OCI-LY1 (cell line): ENCODE measurements at regions not wholly inside any gene's neighbourhood (a gene's known extent, or its start where the extent isn't known, plus 50 kb on each side); places are given as distances from the start of the nearest gene placed in this dataset.

Source experiments
- H2AFZ ChIP-seq: fragments of 200-600 bp; sonication (generic), shearing (Covaris generic); 2 replicates; pipeline ENCODE4 v1.6.0; 2014; ENCODE audit warnings: antibody characterized with exemption, mild to moderate bottlenecking, low read length
- H3F3A ChIP-seq: fragments of 200-600 bp; sonication (generic), shearing (Covaris generic); 2 replicates; pipeline ENCODE4 v1.6.0; 2014; ENCODE audit warnings: mild to moderate bottlenecking, antibody characterized with exemption, low read length, moderate library complexity; ENCODE audit not compliant: insufficient read depth
- H3K27ac ChIP-seq: fragments of 200-600 bp; sonication (generic); 2 replicates; pipeline ENCODE4 v1.5.1; 2014; ENCODE audit warnings: low read length, mixed run types, mild to moderate bottlenecking, low read depth; ENCODE audit not compliant: poor library complexity, severe bottlenecking
- H3K27me3 ChIP-seq: fragments of 200-600 bp; sonication (generic); 2 replicates; pipeline ENCODE4 v1.6.0; 2014; ENCODE audit warnings: antibody characterized with exemption, mild to moderate bottlenecking, low read length, moderate library complexity; ENCODE audit not compliant: insufficient read depth
- H3K36me3 ChIP-seq: fragments of 200-600 bp; sonication (generic); 2 replicates; pipeline ENCODE4 v1.6.1; 2014; ENCODE audit warnings: mild to moderate bottlenecking, antibody characterized with exemption, low read length, moderate library complexity, mixed read lengths; ENCODE audit not compliant: insufficient read depth
- H3K4me1 ChIP-seq: fragments of 200-600 bp; sonication (generic); 2 replicates; pipeline ENCODE4 v1.5.1; 2014; ENCODE audit warnings: mild to moderate bottlenecking, low read length, moderate library complexity; ENCODE audit not compliant: insufficient read depth, severe bottlenecking
- H3K4me2 ChIP-seq: fragments of 200-600 bp; sonication (generic), shearing (Covaris generic); 2 replicates; pipeline ENCODE4 v1.6.1; 2014; ENCODE audit warnings: low read length
- H3K4me3 ChIP-seq: fragments of 200-600 bp; sonication (generic); 2 replicates; pipeline ENCODE4 v1.5.1; 2014; ENCODE audit warnings: low read length, low read depth, mild to moderate bottlenecking, mixed read lengths; ENCODE audit not compliant: poor library complexity, severe bottlenecking
- H3K79me2 ChIP-seq: fragments of 200-600 bp; shearing (Covaris generic); 2 replicates; pipeline ENCODE4 v1.6.1; 2016; ENCODE audit warnings: mixed run types, low read length, mixed read lengths; ENCODE audit not compliant: insufficient read depth
- H3K9ac ChIP-seq: fragments of 200-600 bp; sonication (generic), shearing (Covaris generic); 2 replicates; pipeline ENCODE4 v1.6.1; 2014; ENCODE audit warnings: mild to moderate bottlenecking, low read length, mixed read lengths
- H3K9me2 ChIP-seq: fragments of 200-600 bp; sonication (generic), shearing (Covaris generic); 2 replicates; pipeline ENCODE4 v1.6.1; 2014; ENCODE audit warnings: low read depth, mild to moderate bottlenecking, low read length, mixed read lengths
- H3K9me3 ChIP-seq: fragments of 200-600 bp; shearing (Covaris generic); 2 replicates; pipeline ENCODE4 v1.6.1; 2014; ENCODE audit warnings: low read length, mixed read lengths
- H4K20me1 ChIP-seq: fragments of 200-600 bp; sonication (generic), shearing (Covaris generic); 2 replicates; pipeline ENCODE4 v1.6.0; 2016; ENCODE audit warnings: mild to moderate bottlenecking, low read length; ENCODE audit not compliant: insufficient read depth
- CTCF ChIP-seq: fragments of 200-600 bp; sonication (generic), shearing (Covaris generic); IDR thresholded peaks from 2 replicates; pipeline ENCODE4 v1.5.1; 2017; ENCODE audit warnings: mild to moderate bottlenecking, antibody characterized with exemption, low read length, moderate library complexity, mixed read lengths
- EZH2 ChIP-seq: fragments of 200-600 bp; sonication (generic), shearing (Covaris generic); IDR thresholded peaks from 2 replicates; pipeline ENCODE4 v1.8.0; 2017; ENCODE audit warnings: borderline replicate concordance, mixed run types, mild to moderate bottlenecking, antibody characterized with exemption, low read length, moderate library complexity, mixed read lengths

GRCh38 chr2:187943772-187944369 is 347.8 kb upstream of the GULP1 start:
- Histone ChIP-seq H4K20me1 (no peaks in the 10 kb centered on the region), H3K4me1 (no peaks in the 10 kb centered on the region), H3F3A (no peaks in the 10 kb centered on the region), H3K4me3 (no peak overlapping the region), H3K79me2 (no peaks in the 10 kb centered on the region), H2AFZ (no peak overlapping the region), H3K9ac (no peak overlapping the region), H3K27me3 (no peaks in the 10 kb centered on the region), H3K36me3 (no peaks in the 10 kb centered on the region), H3K9me2 (no peaks in the 10 kb centered on the region), H3K4me2 (no peak overlapping the region), H3K9me3 (no peaks in the 10 kb centered on the region), H3K27ac (no peak overlapping the region)
- TF ChIP-seq EZH2: no peak
- TF ChIP-seq CTCF: no peak

GRCh38 chr2:187949859-187950258 is 341.8 kb upstream of the GULP1 start:
- H3K9me3 ChIP-seq: no peaks in the 10 kb centered on the region
- no peak for TF ChIP-seq CTCF
- no peak for TF ChIP-seq EZH2
- no peaks in the 10 kb centered on the region for H3K79me2 ChIP-seq
- no peak overlapping the region for H3K4me3 ChIP-seq
- no peak overlapping the region for H3K4me2 ChIP-seq
- H3F3A ChIP-seq: no peaks in the 10 kb centered on the region
- no peaks in the 10 kb centered on the region for H3K9me2 ChIP-seq
- H3K9ac ChIP-seq: no peak overlapping the region
- H2AFZ ChIP-seq: no peak overlapping the region
- no peaks in the 10 kb centered on the region for H3K27me3 ChIP-seq
- H4K20me1 ChIP-seq: no peaks in the 10 kb centered on the region
- no peak overlapping the region for H3K27ac ChIP-seq
- H3K4me1 ChIP-seq: no peaks in the 10 kb centered on the region
- H3K36me3 ChIP-seq: no peaks in the 10 kb centered on the region

GRCh38 chr2:187951470-187952218 is 340.0 kb upstream of the GULP1 start:
- TF ChIP-seq EZH2 (no peak), CTCF (no peak)

More at GRCh38 chr2:187951470-187952218, 340.0 kb upstream of the GULP1 start:
- Histone ChIP-seq H3K36me3 (no peaks in the 10 kb centered on the region), H3K4me3 (no peak overlapping the region), H2AFZ (no peak overlapping the region), H3K9me3 (no peaks in the 10 kb centered on the region), H3K9me2 (no peaks in the 10 kb centered on the region), H3K4me1 (peaks cover 2% of the 10 kb centered on the region), H3K79me2 (no peaks in the 10 kb centered on the region), H3K27me3 (no peaks in the 10 kb centered on the region), H3K4me2 (no peak overlapping the region), H3K27ac (no peak overlapping the region), H4K20me1 (no peaks in the 10 kb centered on the region), H3F3A (no peaks in the 10 kb centered on the region), H3K9ac (no peak overlapping the region)
